ENCODE measurements at regions not wholly inside any gene's neighbourhood (a gene's known extent, or its start where the extent isn't known, plus 50 kb on each side); places are given as distances from the start of the nearest gene placed in this dataset.

DNA sequence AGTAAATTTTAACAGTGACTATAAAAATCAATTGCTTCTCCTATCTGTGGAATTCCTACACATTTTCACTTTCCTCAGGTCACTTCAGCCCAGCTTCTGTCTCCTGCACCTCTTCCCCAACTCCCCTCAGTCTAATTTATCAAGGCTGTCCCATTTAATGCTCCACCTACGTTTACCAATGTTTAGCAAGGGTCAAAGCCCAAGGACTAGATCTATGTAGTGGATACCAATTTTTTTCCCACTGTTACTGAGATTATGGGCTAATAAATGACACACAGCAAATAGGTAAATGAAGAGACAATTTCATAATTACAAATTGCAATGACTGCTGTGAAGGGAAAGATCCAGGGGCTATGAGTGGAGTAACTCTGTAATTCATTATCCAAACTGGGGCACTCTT is 211.5 kb upstream of the RPS23 start:
- no peak for DNase-seq (ENCODE audit: extremely low spot score)
- 63% methylated on average over 1 of the region's 1 CpG for WGBS
- Histone ChIP-seq H3K9me3 (no peaks in the 10 kb centered on the region), H3K27me3 (no peaks in the 10 kb centered on the region), H3K4me3 (no peak overlapping the region), H3K27ac (replicated peaks in 1 of 4) (no peak overlapping the region), H3K36me3 (no peaks in the 10 kb centered on the region), H3K4me1 (no peaks in the 10 kb centered on the region)
- TF ChIP-seq POLR2AphosphoS5 (IDR thresholded peaks at IDR 0.05) (no peak), EP300 (IDR thresholded peaks at IDR 0.05) (no peak), POLR2A (IDR thresholded peaks at IDR 0.05; ENCODE audit: low read depth) (no peak)
- TF ChIP-seq, protein P1, sequence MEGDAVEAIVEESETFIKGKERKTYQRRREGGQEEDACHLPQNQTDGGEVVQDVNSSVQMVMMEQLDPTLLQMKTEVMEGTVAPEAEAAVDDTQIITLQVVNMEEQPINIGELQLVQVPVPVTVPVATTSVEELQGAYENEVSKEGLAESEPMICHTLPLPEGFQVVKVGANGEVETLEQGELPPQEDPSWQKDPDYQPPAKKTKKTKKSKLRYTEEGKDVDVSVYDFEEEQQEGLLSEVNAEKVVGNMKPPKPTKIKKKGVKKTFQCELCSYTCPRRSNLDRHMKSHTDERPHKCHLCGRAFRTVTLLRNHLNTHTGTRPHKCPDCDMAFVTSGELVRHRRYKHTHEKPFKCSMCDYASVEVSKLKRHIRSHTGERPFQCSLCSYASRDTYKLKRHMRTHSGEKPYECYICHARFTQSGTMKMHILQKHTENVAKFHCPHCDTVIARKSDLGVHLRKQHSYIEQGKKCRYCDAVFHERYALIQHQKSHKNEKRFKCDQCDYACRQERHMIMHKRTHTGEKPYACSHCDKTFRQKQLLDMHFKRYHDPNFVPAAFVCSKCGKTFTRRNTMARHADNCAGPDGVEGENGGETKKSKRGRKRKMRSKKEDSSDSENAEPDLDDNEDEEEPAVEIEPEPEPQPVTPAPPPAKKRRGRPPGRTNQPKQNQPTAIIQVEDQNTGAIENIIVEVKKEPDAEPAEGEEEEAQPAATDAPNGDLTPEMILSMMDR (IDR thresholded peaks at IDR 0.05): no peak
- intact Hi-C loops (cut with DNase I): no loop called here

DNA sequence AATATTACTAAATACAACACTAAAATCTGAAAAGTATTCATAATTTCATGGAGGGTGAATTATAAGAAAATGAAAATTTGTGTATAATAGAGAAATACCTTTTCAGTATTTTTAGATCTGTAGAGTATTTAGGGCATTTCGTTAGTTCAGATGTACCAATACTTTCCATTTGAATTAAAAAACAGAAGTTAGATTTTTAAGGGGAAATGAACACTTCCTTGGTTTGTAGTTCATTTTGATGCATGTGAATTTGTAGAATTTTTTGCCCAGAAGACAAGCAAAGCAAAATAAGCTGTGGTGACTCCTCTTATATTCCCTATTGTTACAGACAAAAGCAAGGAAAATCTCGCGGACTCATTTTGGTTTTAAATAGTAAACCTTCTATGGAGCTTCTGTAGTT is 209.0 kb upstream of the RPS23 start:
- 85% methylated on average over 3 of the region's 3 CpGs for WGBS
- Histone ChIP-seq H3K9me3 (no peaks in the 10 kb centered on the region), H3K4me1 (no peaks in the 10 kb centered on the region), H3K36me3 (no peaks in the 10 kb centered on the region), H3K27me3 (no peaks in the 10 kb centered on the region), H3K27ac (replicated peaks in 1 of 4) (no peak overlapping the region), H3K4me3 (no peak overlapping the region)
- intact Hi-C loops (cut with DNase I): no loop called here
- no peak for DNase-seq (ENCODE audit: extremely low spot score)
- TF ChIP-seq, protein P1 (IDR thresholded peaks at IDR 0.05): no peak
- TF ChIP-seq POLR2A (IDR thresholded peaks at IDR 0.05; ENCODE audit: low read depth) (no peak), EP300 (IDR thresholded peaks at IDR 0.05) (no peak), POLR2AphosphoS5 (IDR thresholded peaks at IDR 0.05) (no peak)

DNA sequence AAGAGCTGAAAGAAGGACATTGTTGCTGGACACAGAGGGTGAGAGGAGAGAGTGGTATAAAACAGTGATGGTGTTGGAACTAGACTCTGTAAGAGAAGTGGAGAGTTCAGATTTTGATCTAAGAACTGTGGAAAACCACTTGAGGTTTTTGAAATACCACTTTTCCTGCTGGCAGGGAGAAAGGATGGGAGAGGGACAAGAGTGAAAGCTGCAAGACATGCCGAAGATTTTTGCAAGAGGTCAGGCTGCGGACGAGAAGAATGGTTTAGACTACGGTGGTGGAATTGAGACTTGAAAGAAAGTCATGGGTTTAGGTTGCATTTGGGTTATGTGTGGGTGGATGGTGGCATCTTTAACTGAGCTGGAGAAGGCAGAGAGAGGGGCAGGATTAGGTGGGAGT is 202.2 kb upstream of the RPS23 start:
- H3K4me1 ChIP-seq: no peaks in the 10 kb centered on the region
- TF ChIP-seq POLR2AphosphoS5 (IDR thresholded peaks at IDR 0.05) (no peak), EP300 (IDR thresholded peaks at IDR 0.05) (no peak), POLR2A (IDR thresholded peaks at IDR 0.05; ENCODE audit: low read depth) (no peak)
- TF ChIP-seq, protein P1 (IDR thresholded peaks at IDR 0.05): no peak
- no peaks in the 10 kb centered on the region for H3K27me3 ChIP-seq
- intact Hi-C loops (cut with DNase I): no loop called here
- DNase-seq (ENCODE audit: extremely low spot score): no peak
- no peak overlapping the region for H3K4me3 ChIP-seq
- no peak overlapping the region for H3K27ac ChIP-seq (replicated peaks in 1 of 4)
- H3K36me3 ChIP-seq: no peaks in the 10 kb centered on the region
- WGBS: 89% methylated on average over 4 of the region's 4 CpGs
- H3K9me3 ChIP-seq: no peaks in the 10 kb centered on the region

DNA sequence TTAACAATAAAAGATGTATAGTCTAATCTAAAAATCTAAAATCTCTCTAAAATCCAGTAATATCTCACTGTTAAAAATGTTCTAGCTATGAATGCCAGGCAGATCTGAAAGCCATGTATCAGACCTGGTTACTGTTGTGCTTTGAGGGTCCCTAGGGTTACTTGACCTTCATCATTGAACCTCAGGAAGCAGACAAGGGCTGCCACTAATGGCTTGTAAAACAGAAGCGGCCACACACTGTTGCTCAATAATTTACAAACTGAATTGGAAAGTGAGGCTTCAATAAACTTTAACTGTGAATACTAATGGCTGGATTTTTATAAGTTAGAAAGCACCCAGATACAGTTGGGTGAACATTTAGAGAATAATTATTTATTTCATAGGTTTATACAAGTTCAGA is 198.0 kb upstream of the RPS23 start:
- no peak overlapping the region for H3K27ac ChIP-seq (replicated peaks in 1 of 4)
- H3K36me3 ChIP-seq: no peaks in the 10 kb centered on the region
- H3K27me3 ChIP-seq: no peaks in the 10 kb centered on the region
- TF ChIP-seq EP300 (IDR thresholded peaks at IDR 0.05) (no peak), POLR2A (IDR thresholded peaks at IDR 0.05; ENCODE audit: low read depth) (no peak), POLR2AphosphoS5 (IDR thresholded peaks at IDR 0.05) (no peak)
- TF ChIP-seq, protein P1 (IDR thresholded peaks at IDR 0.05): no peak
- WGBS: 91% methylated on average over 1 of the region's 1 CpG
- H3K4me3 ChIP-seq: no peak overlapping the region
- no peaks in the 10 kb centered on the region for H3K9me3 ChIP-seq
- intact Hi-C loops (cut with DNase I): no loop called here
- H3K4me1 ChIP-seq: no peaks in the 10 kb centered on the region
- DNase-seq (ENCODE audit: extremely low spot score): no peak

DNA sequence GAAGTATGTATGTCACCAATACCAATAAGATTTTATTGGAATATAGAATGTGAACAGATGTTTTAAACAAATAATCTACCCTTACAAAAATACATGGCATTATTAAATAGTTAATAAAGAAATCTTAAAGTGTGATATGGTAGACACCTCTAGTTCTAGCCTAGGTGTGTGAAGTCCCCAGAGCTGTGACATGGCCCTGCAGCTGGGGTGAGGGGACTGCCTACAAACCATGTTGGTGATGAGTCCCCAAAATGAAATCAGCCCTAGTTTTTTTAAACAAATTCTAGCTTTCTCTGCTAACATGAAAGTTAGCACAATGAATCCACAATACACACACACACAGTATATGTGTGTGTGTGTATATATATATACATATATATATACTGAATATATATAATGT is 195.1 kb upstream of the RPS23 start:
- no peaks in the 10 kb centered on the region for H3K36me3 ChIP-seq
- H3K27me3 ChIP-seq: no peaks in the 10 kb centered on the region
- TF ChIP-seq EP300 (IDR thresholded peaks at IDR 0.05) (no peak), POLR2A (IDR thresholded peaks at IDR 0.05; ENCODE audit: low read depth) (no peak), POLR2AphosphoS5 (IDR thresholded peaks at IDR 0.05) (no peak)
- TF ChIP-seq, protein P1 (IDR thresholded peaks at IDR 0.05): no peak
- H3K4me1 ChIP-seq: no peaks in the 10 kb centered on the region
- H3K4me3 ChIP-seq: no peak overlapping the region
- intact Hi-C loops (cut with DNase I): no loop called here
- DNase-seq (ENCODE audit: extremely low spot score): no peak
- H3K9me3 ChIP-seq: no peaks in the 10 kb centered on the region
- H3K27ac ChIP-seq (replicated peaks in 1 of 4): no peak overlapping the region
